Naive thymus-derived CD4-positive, alpha-beta T cell (primary cell): ENCODE measurements at regions not wholly inside any gene's neighbourhood (a gene's known extent, or its start where the extent isn't known, plus 50 kb on each side); places are given as distances from the start of the nearest gene placed in this dataset.

Experiments used
- ATAC-seq: fragments of 150-1000 bp; cut with Tn5 transposase; 2 replicates; pipeline ENCODE4 v1.10.0; 2021; ENCODE audit warnings: mild to moderate bottlenecking, moderate library complexity
- CTCF ChIA-PET: fragments of 350-600 bp; sonication (Branson Sonifier 250); formaldehyde crosslinking; loops from one replicate; lab custom pipeline; 2021; ENCODE audit warnings: antibody characterized with exemption; lab: Charles Lee
- POLR2A ChIA-PET: fragments of 350-600 bp; sonication (Branson Sonifier 250); formaldehyde crosslinking; loops from one replicate; lab custom pipeline; 2021; ENCODE audit warnings: antibody characterized with exemption, inconsistent platforms; lab: Charles Lee
- DNase-seq, 9 donors: peaks; one replicate each; pipeline versions ENCODE4 v3.0.0 to v3.0.0-alpha.2; 2020 to 2022; ENCODE audit warnings: mixed read lengths in 1 of 9
- H3K27ac ChIP-seq: one replicate; pipeline ENCODE4 v1.7.0; 2013; ENCODE audit warnings: mild to moderate bottlenecking, low read depth, low read length, moderate library complexity
- H3K27me3 ChIP-seq, 2 donors: one replicate each; pipeline ENCODE4 v1.7.0; 2013; ENCODE audit warnings: low read length in 2 of 2, mild to moderate bottlenecking in 2 of 2, moderate library complexity in 2 of 2; ENCODE audit not compliant: control insufficient read depth in 2 of 2, insufficient read depth in 2 of 2
- H3K36me3 ChIP-seq, 3 experiments: 1 replicate in 2 of 3; 2 replicates in 1 of 3; pipeline ENCODE4 v1.7.0; 2013; ENCODE audit warnings: low read length in 3 of 3, mild to moderate bottlenecking in 3 of 3, moderate library complexity in 1 of 3; ENCODE audit not compliant: insufficient read depth in 3 of 3, control insufficient read depth in 2 of 3
- H3K4me1 ChIP-seq, 2 donors: one replicate each; pipeline ENCODE4 v1.7.0; 2013; ENCODE audit warnings: low read length in 2 of 2, mild to moderate bottlenecking in 2 of 2, moderate library complexity in 1 of 2; ENCODE audit not compliant: control insufficient read depth in 2 of 2, insufficient read depth in 2 of 2
- H3K4me3 ChIP-seq: 2 replicates; pipeline ENCODE4 v1.7.0; 2013; ENCODE audit warnings: mild to moderate bottlenecking, low read length
- H3K9me3 ChIP-seq, 3 experiments: 1 replicate in 2 of 3; 2 replicates in 1 of 3; pipeline ENCODE4 v1.7.0; 2013; ENCODE audit warnings: low read length in 3 of 3; ENCODE audit not compliant: control insufficient read depth in 2 of 3
- H3K27ac Mint-ChIP-seq, 9 donors: one replicate each; pipeline ENCODE4 v1.8.0; 2020 to 2022; ENCODE audit warnings: mixed read lengths in 9 of 9, mild to moderate bottlenecking in 8 of 9, moderate library complexity in 5 of 9, inconsistent platforms in 2 of 9
- H3K27me3 Mint-ChIP-seq, 5 donors: one replicate each; pipeline ENCODE4 v1.8.0; 2021 to 2022; ENCODE audit warnings: mixed read lengths in 5 of 5, mild to moderate bottlenecking in 1 of 5
- H3K36me3 Mint-ChIP-seq, 5 donors: one replicate each; pipeline ENCODE4 v1.8.0; 2020 to 2022; ENCODE audit warnings: mixed read lengths in 5 of 5, mild to moderate bottlenecking in 3 of 5, inconsistent platforms in 1 of 5
- H3K4me1 Mint-ChIP-seq, 7 donors: one replicate each; pipeline ENCODE4 v1.8.0; 2020 to 2022; ENCODE audit warnings: mixed read lengths in 7 of 7, mild to moderate bottlenecking in 3 of 7, inconsistent platforms in 1 of 7
- H3K4me3 Mint-ChIP-seq, 10 donors: one replicate each; pipeline ENCODE4 v1.8.0; 2020 to 2022; ENCODE audit warnings: mild to moderate bottlenecking in 10 of 10, mixed read lengths in 10 of 10, moderate library complexity in 6 of 10, inconsistent platforms in 2 of 10
- H3K9me3 Mint-ChIP-seq, 11 donors: one replicate each; pipeline ENCODE4 v1.8.0; 2020 to 2022; ENCODE audit warnings: mixed read lengths in 11 of 11, mild to moderate bottlenecking in 4 of 11, inconsistent platforms in 1 of 11, moderate library complexity in 1 of 11
- intact Hi-C, 2 donors: fragments of 100-400 bp; cut with micrococcal nuclease; formaldehyde crosslinking; loops; one replicate each; pipeline ENCODE4 v1.15.1; 2023

GRCh38 chr20:11445161-11445560 is 472.5 kb upstream of the BTBD3 start:
- no peak overlapping the region for H3K27ac ChIP-seq
- H3K9me3 ChIP-seq = no peaks in the 10 kb centered on the region
- DNase-seq (no peak), ATAC-seq (no peak)
- H3K4me1 ChIP-seq = no peaks in the 10 kb centered on the region
- Mint-ChIP-seq H3K36me3 (no peaks in the 10 kb centered on the region), H3K27ac (no peak overlapping the region), H3K4me3 (no peak overlapping the region), H3K4me1 (peaks cover 0 to 2% (median 0%) of the 10 kb centered on the region in 7 donors), H3K27me3 (peaks cover 0 to 4% (median 0%) of the 10 kb centered on the region in 5 donors), H3K9me3 (peaks cover 0 to 18% (median 3%) of the 10 kb centered on the region in 11 donors)
- POLR2A ChIA-PET = no interaction called here
- intact Hi-C loops = no loop called here
- no peaks in the 10 kb centered on the region for H3K27me3 ChIP-seq
- H3K36me3 ChIP-seq = no peaks in the 10 kb centered on the region
- CTCF ChIA-PET = no interaction called here
- H3K4me3 ChIP-seq = no peak overlapping the region

GRCh38 chr20:11445891-11446290 is 471.8 kb upstream of the BTBD3 start:
- no peak overlapping the region for H3K27ac Mint-ChIP-seq
- ATAC-seq (no peak), DNase-seq (no peak)
- no peaks in the 10 kb centered on the region for H3K9me3 ChIP-seq
- no peaks in the 10 kb centered on the region for H3K4me1 ChIP-seq
- H3K36me3 ChIP-seq = no peaks in the 10 kb centered on the region
- no peak overlapping the region for H3K4me3 Mint-ChIP-seq
- intact Hi-C loops = no loop called here
- no peaks in the 10 kb centered on the region for H3K36me3 Mint-ChIP-seq
- H3K27me3 Mint-ChIP-seq = peaks cover 0 to 4% (median 0%) of the 10 kb centered on the region in 5 donors
- ChIA-PET POLR2A (no interaction called here), CTCF (no interaction called here)
- H3K4me3 ChIP-seq = no peak overlapping the region
- no peak overlapping the region for H3K27ac ChIP-seq
- peaks cover 0 to 20% (median 3%) of the 10 kb centered on the region in 11 donors for H3K9me3 Mint-ChIP-seq
- no peaks in the 10 kb centered on the region for H3K27me3 ChIP-seq
- H3K4me1 Mint-ChIP-seq = peaks cover 0 to 2% (median 0%) of the 10 kb centered on the region in 7 donors

GRCh38 chr20:11447371-11448100 is 470.2 kb upstream of the BTBD3 start:
- intact Hi-C loops = no loop called here
- H3K4me3 Mint-ChIP-seq = peak overlapping the region in 1 of 10 donors; percentile 14
- DNase-seq (no peak), ATAC-seq (no peak)
- H3K36me3 ChIP-seq = no peaks in the 10 kb centered on the region
- no peaks in the 10 kb centered on the region for H3K9me3 ChIP-seq
- H3K27ac ChIP-seq = no peak overlapping the region
- H3K36me3 Mint-ChIP-seq = no peaks in the 10 kb centered on the region
- no peak overlapping the region for H3K4me3 ChIP-seq
- peaks cover 0 to 20% (median 4%) of the 10 kb centered on the region in 11 donors for H3K9me3 Mint-ChIP-seq
- peaks cover 0 to 2% (median 0%) of the 10 kb centered on the region in 7 donors for H3K4me1 Mint-ChIP-seq
- no peaks in the 10 kb centered on the region for H3K27me3 ChIP-seq
- ChIA-PET POLR2A (no interaction called here), CTCF (no interaction called here)
- peaks cover 0 to 4% (median 0%) of the 10 kb centered on the region in 5 donors for H3K27me3 Mint-ChIP-seq
- H3K4me1 ChIP-seq = no peaks in the 10 kb centered on the region
- no peak overlapping the region for H3K27ac Mint-ChIP-seq

GRCh38 chr20:11448554-11448953 is 469.1 kb upstream of the BTBD3 start:
- Mint-ChIP-seq H3K9me3 (peaks cover 0 to 13% (median 3%) of the 10 kb centered on the region in 11 donors), H3K36me3 (no peaks in the 10 kb centered on the region), H3K27ac (no peak overlapping the region), H3K4me3 (no peak overlapping the region), H3K27me3 (peaks cover 0 to 4% (median 0%) of the 10 kb centered on the region in 5 donors), H3K4me1 (peaks cover 0 to 2% (median 0%) of the 10 kb centered on the region in 7 donors)
- Histone ChIP-seq H3K36me3 (no peaks in the 10 kb centered on the region), H3K9me3 (no peaks in the 10 kb centered on the region), H3K27ac (no peak overlapping the region), H3K4me1 (no peaks in the 10 kb centered on the region), H3K4me3 (no peak overlapping the region), H3K27me3 (no peaks in the 10 kb centered on the region)
- CTCF ChIA-PET = no interaction called here
- intact Hi-C loops = no loop called here
- POLR2A ChIA-PET = no interaction called here
- DNase-seq (no peak), ATAC-seq (no peak)

GRCh38 chr20:11451793-11452291 is 465.9 kb upstream of the BTBD3 start:
- H3K4me3 ChIP-seq = no peak overlapping the region
- no peaks in the 10 kb centered on the region for H3K9me3 ChIP-seq
- Mint-ChIP-seq H3K9me3 (peaks cover 0 to 14% (median 4%) of the 10 kb centered on the region in 11 donors), H3K27ac (no peak overlapping the region), H3K4me3 (no peak overlapping the region), H3K27me3 (no peaks in the 10 kb centered on the region), H3K4me1 (no peaks in the 10 kb centered on the region), H3K36me3 (no peaks in the 10 kb centered on the region)
- intact Hi-C loops = no loop called here
- H3K4me1 ChIP-seq = no peaks in the 10 kb centered on the region
- H3K27ac ChIP-seq = no peak overlapping the region
- CTCF ChIA-PET = no interaction called here
- DNase-seq = no peak
- no peaks in the 10 kb centered on the region for H3K27me3 ChIP-seq
- ATAC-seq = no peak
- POLR2A ChIA-PET = no interaction called here
- H3K36me3 ChIP-seq = no peaks in the 10 kb centered on the region

GRCh38 chr20:11452326-11452725 is 465.4 kb upstream of the BTBD3 start:
- intact Hi-C loops = no loop called here
- H3K4me3 ChIP-seq = no peak overlapping the region
- no peaks in the 10 kb centered on the region for H3K4me1 Mint-ChIP-seq
- no peak overlapping the region for H3K4me3 Mint-ChIP-seq
- DNase-seq (no peak), ATAC-seq (no peak)
- H3K36me3 ChIP-seq = no peaks in the 10 kb centered on the region
- H3K36me3 Mint-ChIP-seq = no peaks in the 10 kb centered on the region
- no peak overlapping the region for H3K27ac Mint-ChIP-seq
- ChIA-PET CTCF (no interaction called here), POLR2A (no interaction called here)
- no peaks in the 10 kb centered on the region for H3K9me3 ChIP-seq
- H3K9me3 Mint-ChIP-seq = peaks cover 0 to 14% (median 4%) of the 10 kb centered on the region in 11 donors
- peaks cover 0 to under 1% (median 0%) of the 10 kb centered on the region in 5 donors for H3K27me3 Mint-ChIP-seq
- H3K27me3 ChIP-seq = no peaks in the 10 kb centered on the region
- H3K4me1 ChIP-seq = no peaks in the 10 kb centered on the region
- H3K27ac ChIP-seq = no peak overlapping the region

- H3K4me3 ChIP-seq = no peak overlapping the region
- peaks cover 0 to 4% (median 0%) of the 10 kb centered on the region in 5 donors for H3K27me3 Mint-ChIP-seq
- H3K36me3 ChIP-seq = no peaks in the 10 kb centered on the region
- peaks cover 0 to 14% (median 4%) of the 10 kb centered on the region in 11 donors for H3K9me3 Mint-ChIP-seq
- ChIA-PET CTCF (no interaction called here), POLR2A (no interaction called here)
- no peak overlapping the region for H3K27ac ChIP-seq
- ATAC-seq (peak; percentile 62), DNase-seq (no peak)
- no peak overlapping the region for H3K4me3 Mint-ChIP-seq
- no peaks in the 10 kb centered on the region for H3K4me1 Mint-ChIP-seq
- no peaks in the 10 kb centered on the region for H3K36me3 Mint-ChIP-seq
- H3K27me3 ChIP-seq = no peaks in the 10 kb centered on the region
- intact Hi-C loops = no loop called here
- H3K27ac Mint-ChIP-seq = no peak overlapping the region
- no peaks in the 10 kb centered on the region for H3K4me1 ChIP-seq
- no peaks in the 10 kb centered on the region for H3K9me3 ChIP-seq
These were observed 464.3 kb upstream of the BTBD3 start for GRCh38 chr20:11453430-11453829.
